NCI-H748 treated with DMSO at 0.1 percent for 48 hours (cell line): ENCODE measurements at regions not wholly inside any gene's neighbourhood (a gene's known extent, or its start where the extent isn't known, plus 50 kb on each side); places are given as distances from the start of the nearest gene placed in this dataset.

Experiments used
- DNase-seq: peaks from one replicate; lab custom pipeline; 2025; lab: John Stamatoyannopoulos, UW

DNA sequence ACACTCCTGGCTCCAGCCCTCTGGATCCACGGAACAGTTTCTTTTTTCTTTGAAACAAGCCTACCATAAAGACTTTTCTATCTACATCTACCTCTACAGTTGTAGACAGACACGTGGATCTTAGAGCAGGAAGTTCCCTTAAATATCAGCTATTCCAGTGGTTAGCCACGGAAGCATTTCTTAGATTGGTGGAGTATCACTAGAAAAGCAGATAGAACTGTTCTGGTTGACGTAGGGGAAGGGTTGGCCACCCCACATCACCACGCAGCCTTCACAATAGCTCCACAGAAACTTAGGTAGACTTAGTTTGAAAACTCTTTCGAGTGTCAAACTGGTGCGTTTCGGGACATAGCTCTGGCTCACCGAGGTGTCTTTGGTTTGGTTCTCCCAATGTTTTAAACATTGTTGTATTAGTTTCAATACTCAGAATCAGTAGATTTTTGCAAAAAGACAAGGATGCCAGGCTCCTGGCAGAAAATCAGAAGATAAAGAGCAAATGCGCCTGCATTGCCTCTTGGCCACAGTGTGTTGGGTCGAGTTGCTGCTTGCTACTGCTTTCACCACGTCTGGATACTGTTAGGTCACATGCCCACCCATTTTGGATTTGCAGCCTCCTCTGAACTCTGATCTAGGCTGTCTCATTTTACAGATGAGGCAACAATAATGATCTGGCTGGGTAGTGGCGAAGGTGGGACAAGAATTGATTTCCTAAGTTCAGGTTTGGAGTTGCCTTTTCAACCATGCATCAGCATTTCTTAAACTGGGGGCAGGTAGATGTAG is 71.5 kb upstream of the DTNBP1 start:
- no peak for DNase-seq

DNA sequence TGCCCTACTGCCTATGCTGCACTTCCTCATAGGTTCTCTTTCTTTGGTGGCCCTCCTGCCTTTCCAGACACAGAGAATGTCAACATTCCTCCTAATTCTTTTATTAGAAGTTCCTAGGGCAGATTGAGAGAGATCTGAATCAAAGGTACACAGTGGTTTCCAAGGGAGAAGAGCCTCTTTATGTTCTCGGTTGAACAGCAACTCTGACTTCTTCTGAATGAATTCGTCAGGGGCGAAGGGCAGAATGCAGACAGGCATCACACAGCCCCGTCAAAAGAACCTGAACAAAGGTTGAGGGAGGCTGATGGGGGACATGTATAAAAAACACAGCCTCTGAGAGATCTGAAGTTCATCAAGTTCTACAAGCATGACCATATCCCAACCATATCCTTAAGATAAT is 68.1 kb upstream of the DTNBP1 start:
- DNase-seq, result no peak

DNA sequence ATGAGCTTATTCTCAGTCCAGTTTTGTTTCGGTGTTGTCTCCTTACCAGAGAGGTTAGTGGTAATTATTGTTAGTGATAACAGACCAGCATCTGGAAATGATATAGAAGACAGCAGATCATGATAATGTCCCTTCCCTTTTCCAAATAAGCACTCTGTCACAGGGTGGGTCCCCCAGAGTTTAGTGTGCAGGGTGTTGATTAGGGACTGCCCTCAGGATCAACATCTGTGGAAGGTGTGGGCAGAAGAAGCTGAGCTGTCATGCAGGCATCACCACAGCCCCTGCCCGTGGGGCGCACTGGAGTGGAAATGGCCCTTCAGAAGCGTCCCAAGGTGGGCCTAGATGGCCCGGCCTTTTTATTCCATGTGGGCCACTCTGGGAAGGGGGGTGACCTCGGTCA is 67.6 kb upstream of the DTNBP1 start:
- DNase-seq, result no peak

DNA sequence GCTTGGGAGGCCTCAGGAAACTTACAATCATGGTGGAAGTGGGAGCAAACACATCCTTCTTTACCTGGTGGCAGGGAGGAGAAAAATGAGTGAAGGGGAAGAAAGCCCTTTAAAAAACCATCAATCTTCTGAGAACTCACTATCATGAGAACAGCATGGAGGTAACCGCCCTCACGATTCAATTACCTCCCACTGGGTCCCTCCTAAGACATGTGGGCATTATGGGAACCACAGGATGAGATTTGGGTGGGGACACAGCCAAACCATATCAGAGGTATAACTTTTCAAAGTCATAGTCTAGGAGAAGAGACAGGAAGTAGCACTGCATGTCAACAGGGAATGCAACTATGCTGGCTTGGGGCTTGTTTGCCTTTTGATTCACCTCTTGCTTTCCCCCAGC is 59.9 kb upstream of the DTNBP1 start:
- DNase-seq, result no peak

DNA sequence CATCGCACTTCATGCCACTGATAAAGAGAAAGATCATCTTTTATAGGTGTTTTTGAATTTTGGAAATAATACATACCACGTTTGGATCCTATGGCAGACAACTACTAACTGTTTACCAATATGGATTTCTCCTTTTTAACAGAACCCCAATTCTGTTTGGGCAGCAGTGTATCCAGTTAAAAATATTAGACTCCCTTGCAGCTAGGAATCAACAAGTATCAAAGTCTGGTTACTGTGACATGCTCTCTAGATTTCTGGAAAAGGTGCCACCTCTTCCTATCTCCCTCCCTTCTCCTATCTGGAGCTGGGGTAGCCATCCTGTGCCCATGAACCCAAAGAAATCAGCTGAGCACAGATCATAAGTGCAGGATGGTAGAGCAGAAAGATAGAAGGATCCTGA is 54.1 kb upstream of the DTNBP1 start:
- DNase-seq, result no peak

DNA sequence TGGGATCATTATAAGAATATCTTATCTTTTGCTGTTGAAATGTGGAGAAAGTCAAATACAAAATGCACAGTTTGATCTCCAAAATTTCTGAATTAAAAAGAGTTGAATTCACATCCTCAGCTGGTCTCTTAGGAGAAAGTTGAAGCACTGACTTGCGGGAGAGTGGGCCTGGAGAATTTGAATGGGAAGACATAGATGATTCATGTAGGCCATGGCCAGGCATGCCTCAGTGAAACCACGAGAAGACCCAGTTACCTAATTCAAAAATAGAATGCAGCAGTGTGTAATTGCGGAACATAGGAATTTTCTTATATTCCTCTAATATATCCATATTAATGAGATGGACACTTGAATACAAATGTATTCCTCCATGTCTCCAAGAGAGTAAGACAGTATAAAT is 53.0 kb upstream of the DTNBP1 start:
- no peak for DNase-seq

DNA sequence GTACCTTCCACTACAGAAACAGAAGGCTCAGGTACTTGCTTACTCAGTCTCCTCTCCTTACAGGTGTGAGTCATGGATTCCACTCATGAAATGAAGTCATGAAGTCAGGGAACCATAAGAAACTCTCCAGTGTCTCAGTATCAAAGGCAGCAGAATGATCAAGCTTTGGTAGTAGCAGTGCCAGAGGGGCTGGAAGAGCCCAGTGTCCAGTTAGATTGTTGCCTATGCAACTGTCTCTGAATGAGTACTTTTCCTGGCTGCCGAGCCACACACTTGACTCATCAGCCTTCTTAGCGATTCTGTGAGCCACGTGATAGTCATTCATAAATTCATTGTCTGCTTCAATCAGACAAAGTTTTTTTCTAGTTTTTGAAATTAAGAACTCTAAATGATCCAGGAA is 52.2 kb upstream of the DTNBP1 start:
- DNase-seq, result no peak

DNA sequence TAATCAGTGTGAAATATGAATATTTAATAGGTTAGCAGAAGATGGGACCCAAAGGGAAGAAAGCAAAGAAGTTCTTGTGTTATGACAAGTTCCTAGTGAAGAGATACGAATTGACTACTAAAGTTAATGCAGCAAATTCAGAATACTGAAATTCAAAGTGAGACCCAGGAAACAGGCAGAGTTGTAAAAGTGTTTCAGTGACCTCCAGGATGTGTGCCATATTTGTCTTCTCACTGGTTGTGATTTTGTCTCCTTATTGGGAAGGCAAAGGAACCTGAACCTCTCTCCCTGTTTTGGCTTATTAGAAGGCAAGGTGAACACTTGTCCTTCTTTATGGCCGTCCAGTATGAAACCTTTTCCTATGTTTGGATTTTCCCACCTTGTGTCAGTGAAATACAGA is 51.8 kb upstream of the DTNBP1 start:
- no peak for DNase-seq

DNA sequence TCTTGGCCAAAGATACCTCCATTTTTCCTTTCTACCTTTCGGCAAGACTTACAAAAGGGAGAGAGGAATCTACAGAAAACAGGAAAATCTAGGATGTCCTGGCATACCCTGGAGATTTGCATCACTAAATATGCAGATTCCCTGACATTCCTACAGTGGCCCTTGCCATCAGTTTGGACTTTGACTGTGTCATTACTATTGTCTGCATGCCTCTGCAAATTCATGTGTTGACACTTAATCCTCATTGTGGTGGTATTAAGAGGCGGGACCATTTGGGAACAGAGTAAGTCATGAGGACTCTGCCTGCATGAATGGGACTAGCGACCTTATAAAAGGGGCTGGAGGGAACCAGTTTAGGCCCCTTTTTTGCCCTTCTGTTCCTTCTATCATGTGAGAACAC is 50.5 kb upstream of the DTNBP1 start:
- DNase-seq, result no peak

DNA sequence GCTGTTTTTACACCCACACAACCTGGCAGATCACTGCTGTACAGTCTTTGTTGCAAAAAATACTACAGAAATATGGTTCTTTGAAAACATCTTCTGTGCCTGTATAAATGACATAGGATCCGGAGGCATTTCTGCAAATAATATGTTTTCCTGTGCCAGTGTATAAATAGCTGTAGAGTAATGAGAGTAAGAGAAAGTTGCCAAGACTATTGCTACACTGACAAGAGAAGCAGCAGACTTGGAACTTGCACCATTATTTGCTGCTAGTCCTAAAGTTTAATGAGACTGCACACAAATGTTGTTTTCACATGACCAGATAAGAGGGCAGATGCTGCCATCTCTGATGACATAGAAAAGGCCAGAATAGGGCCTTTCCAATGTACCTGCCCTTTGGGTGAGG is 50.0 kb upstream of the DTNBP1 start:
- DNase-seq, result no peak
